ENCODE measurements at regions not wholly inside any gene's neighbourhood (a gene's known extent, or its start where the extent isn't known, plus 50 kb on each side); places are given as distances from the start of the nearest gene placed in this dataset.
"Not testable (repeated sequence)": the region's sequence is repeated elsewhere in the genome, so short reads cannot be mapped to it uniquely, and the experiment has no call there.

DNA sequence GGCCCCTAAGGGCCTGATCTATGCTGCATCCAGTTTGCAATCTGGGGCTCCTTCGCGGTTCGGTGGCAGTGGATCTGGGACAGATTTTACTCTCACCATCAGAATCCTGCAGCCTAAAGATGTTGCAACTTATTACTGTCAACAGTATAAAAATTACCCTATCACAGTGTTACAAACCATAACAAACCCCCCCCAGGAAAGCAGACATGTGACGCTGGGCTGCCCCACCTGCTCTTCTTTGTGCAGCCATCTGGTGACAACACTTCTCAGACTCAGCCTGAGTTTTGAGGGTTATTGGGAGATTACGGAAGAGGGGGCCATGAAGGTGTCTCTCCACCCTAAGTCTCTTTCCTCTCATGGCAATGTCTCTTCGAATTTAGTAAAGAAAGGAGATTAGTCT, 1204.2 kb downstream of the RPIA start:
- H3K27me3 ChIP-seq; H3F3A ChIP-seq (ENCODE audit: low read depth); H3K4me3 ChIP-seq; H3K4me1 ChIP-seq; H3K4me1 Mint-ChIP-seq; H4K20me1 ChIP-seq (ENCODE audit: low read depth); H3K9ac ChIP-seq; H3K4me3 Mint-ChIP-seq; H3K9me3 Mint-ChIP-seq; H3K9me3 ChIP-seq (ENCODE audit: low read depth); H3K4me2 ChIP-seq; H3K27ac Mint-ChIP-seq; H3K79me2 ChIP-seq (ENCODE audit: low read depth); H3K27me3 Mint-ChIP-seq (ENCODE audit: insufficient read depth, low read depth); H3K36me3 Mint-ChIP-seq; H3K36me3 ChIP-seq; DNase-seq (ENCODE audit: low spot score); H2AFZ ChIP-seq (replicated peaks); H3K27ac ChIP-seq: not testable (repeated sequence)

DNA sequence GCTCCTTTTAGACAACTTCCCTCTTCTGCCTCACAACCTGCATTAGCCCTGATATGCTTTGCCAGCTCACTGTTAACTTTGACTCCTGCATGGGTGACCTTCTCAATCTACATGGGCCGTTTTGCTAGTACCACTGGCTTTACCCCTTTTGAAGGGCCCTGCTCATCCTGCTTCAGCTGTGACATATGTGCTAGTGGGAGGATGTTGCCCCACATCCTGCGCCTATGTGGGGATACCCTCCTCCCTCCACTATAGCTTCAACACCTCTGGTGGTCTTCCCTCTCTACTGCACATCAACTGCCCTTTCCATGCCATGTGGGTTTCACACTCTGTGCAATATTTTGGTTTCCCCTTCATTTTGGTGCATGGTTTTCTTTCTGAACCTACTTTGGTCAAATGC, 1235.5 kb downstream of the RPIA start:
- not testable (repeated sequence) for H3K36me3 Mint-ChIP-seq; H3K4me3 ChIP-seq; H3K9ac ChIP-seq; H3K27me3 ChIP-seq; H3F3A ChIP-seq (ENCODE audit: low read depth); DNase-seq (ENCODE audit: low spot score); H3K9me3 Mint-ChIP-seq; H3K27ac Mint-ChIP-seq; H4K20me1 ChIP-seq (ENCODE audit: low read depth); H3K4me1 ChIP-seq; H3K27me3 Mint-ChIP-seq (ENCODE audit: insufficient read depth, low read depth); H3K79me2 ChIP-seq (ENCODE audit: low read depth); H3K9me3 ChIP-seq (ENCODE audit: low read depth); H2AFZ ChIP-seq (replicated peaks); H3K4me3 Mint-ChIP-seq; H3K36me3 ChIP-seq; H3K4me2 ChIP-seq; H3K4me1 Mint-ChIP-seq; H3K27ac ChIP-seq

DNA sequence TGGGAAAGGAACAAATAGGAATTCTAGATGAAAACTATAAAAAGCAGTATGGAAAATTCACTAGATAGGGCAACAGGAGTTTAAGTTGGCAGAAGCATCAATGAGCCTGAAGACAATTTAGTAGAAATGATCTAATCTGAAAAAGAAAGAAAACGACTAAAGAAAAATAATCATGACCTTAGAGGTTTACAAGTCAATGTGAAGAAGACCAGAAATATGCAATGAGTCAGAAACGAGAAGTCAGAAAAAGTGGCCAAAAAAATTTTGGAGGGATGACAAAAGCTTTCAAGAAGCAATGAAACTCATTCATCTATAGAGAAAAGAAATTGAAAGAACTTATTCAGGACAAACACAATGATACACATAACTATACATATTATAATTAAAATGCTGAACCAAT, 1244.0 kb downstream of the RPIA start:
- H3K9ac ChIP-seq; H2AFZ ChIP-seq (replicated peaks); H3K36me3 ChIP-seq; H3K27me3 Mint-ChIP-seq (ENCODE audit: insufficient read depth, low read depth); H3K27ac Mint-ChIP-seq; H3K4me1 Mint-ChIP-seq; H3F3A ChIP-seq (ENCODE audit: low read depth); H3K4me1 ChIP-seq; H3K79me2 ChIP-seq (ENCODE audit: low read depth); H3K27ac ChIP-seq; H4K20me1 ChIP-seq (ENCODE audit: low read depth); DNase-seq (ENCODE audit: low spot score); H3K4me3 ChIP-seq; H3K4me3 Mint-ChIP-seq; H3K36me3 Mint-ChIP-seq; H3K4me2 ChIP-seq; H3K9me3 ChIP-seq (ENCODE audit: low read depth); H3K27me3 ChIP-seq; H3K9me3 Mint-ChIP-seq: not testable (repeated sequence)

DNA sequence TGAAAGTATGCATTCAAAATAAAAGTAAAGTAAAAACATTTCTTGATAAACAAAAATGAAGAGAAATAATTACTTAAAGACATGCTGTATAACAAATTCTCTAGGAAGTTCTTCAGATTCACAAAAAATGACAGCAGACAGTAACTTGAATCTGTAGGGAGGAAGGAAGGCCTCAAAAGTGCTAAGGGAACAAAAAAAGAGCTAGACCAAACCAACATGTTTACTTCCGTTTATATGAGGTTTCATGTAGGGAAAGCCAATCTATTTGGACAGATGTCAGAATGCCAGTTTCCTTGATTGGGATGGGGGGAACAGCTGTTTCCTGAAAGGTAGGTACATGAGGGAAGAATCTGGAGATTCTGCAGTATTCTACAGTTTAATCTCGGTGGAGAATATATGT, 1244.5 kb downstream of the RPIA start:
- H3K4me1 ChIP-seq; H3K4me1 Mint-ChIP-seq; H3K9me3 ChIP-seq (ENCODE audit: low read depth); H3K9ac ChIP-seq; H3F3A ChIP-seq (ENCODE audit: low read depth); H3K27me3 ChIP-seq; H2AFZ ChIP-seq (replicated peaks); H3K4me3 Mint-ChIP-seq; H3K36me3 Mint-ChIP-seq; H3K4me2 ChIP-seq; DNase-seq (ENCODE audit: low spot score); H3K4me3 ChIP-seq; H3K27ac ChIP-seq; H3K36me3 ChIP-seq; H3K9me3 Mint-ChIP-seq; H3K27me3 Mint-ChIP-seq (ENCODE audit: insufficient read depth, low read depth); H3K79me2 ChIP-seq (ENCODE audit: low read depth); H4K20me1 ChIP-seq (ENCODE audit: low read depth); H3K27ac Mint-ChIP-seq: not testable (repeated sequence)

DNA sequence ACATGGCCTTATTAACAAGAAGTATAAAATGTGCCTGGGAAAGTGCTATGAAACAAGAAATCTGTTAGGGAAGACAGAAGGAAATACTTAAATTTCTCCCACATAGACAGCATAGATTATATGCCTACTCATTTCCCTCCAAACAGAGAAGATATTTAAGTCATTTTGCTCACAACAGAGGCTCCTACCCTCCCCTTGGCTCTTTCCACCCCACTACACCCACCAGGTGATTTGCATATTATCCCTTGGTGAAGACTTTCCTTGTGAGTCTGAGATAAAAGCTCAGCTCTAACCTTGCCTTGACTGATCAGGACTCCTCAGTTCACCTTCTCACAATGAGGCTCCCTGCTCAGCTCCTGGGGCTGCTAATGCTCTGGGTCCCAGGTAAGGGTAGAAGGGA, 1245.1 kb downstream of the RPIA start:
- not testable (repeated sequence) for H3K36me3 ChIP-seq; H3K9me3 ChIP-seq (ENCODE audit: low read depth); H3K4me3 Mint-ChIP-seq; H3K4me1 Mint-ChIP-seq; H3K27ac ChIP-seq; DNase-seq (ENCODE audit: low spot score); H3K36me3 Mint-ChIP-seq; H2AFZ ChIP-seq (replicated peaks); H3K4me3 ChIP-seq; H3K9ac ChIP-seq; H3K9me3 Mint-ChIP-seq; H3K4me2 ChIP-seq; H3K27ac Mint-ChIP-seq; H3K79me2 ChIP-seq (ENCODE audit: low read depth); H3K27me3 Mint-ChIP-seq (ENCODE audit: insufficient read depth, low read depth); H4K20me1 ChIP-seq (ENCODE audit: low read depth); H3F3A ChIP-seq (ENCODE audit: low read depth); H3K4me1 ChIP-seq; H3K27me3 ChIP-seq

DNA sequence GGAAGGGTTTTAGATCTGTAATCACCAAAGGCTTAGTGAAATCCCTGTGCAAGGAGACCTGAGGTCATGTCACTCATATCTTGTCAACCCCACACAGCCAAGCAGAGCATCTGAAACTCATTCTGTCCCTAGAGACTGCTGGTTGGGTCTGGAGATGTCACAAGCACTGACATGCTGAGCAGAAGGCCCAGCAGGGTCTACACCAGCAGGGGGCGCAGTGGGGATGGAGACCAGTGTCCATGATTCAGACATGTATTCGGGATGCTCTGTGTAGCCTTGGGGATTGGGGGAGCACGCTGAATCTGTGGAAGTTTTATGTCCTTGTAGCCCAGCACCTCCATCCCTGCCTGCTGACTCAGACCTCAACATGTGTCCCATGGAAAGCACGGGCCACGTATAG, 1247.3 kb downstream of the RPIA start:
- not testable (repeated sequence) for H3F3A ChIP-seq (ENCODE audit: low read depth); H3K9ac ChIP-seq; H3K4me2 ChIP-seq; H3K27ac ChIP-seq; H3K36me3 Mint-ChIP-seq; H3K27me3 ChIP-seq; DNase-seq (ENCODE audit: low spot score); H3K27ac Mint-ChIP-seq; H3K36me3 ChIP-seq; H3K4me3 ChIP-seq; H3K9me3 Mint-ChIP-seq; H3K79me2 ChIP-seq (ENCODE audit: low read depth); H4K20me1 ChIP-seq (ENCODE audit: low read depth); H3K4me1 ChIP-seq; H3K27me3 Mint-ChIP-seq (ENCODE audit: insufficient read depth, low read depth); H2AFZ ChIP-seq (replicated peaks); H3K9me3 ChIP-seq (ENCODE audit: low read depth); H3K4me1 Mint-ChIP-seq; H3K4me3 Mint-ChIP-seq

DNA sequence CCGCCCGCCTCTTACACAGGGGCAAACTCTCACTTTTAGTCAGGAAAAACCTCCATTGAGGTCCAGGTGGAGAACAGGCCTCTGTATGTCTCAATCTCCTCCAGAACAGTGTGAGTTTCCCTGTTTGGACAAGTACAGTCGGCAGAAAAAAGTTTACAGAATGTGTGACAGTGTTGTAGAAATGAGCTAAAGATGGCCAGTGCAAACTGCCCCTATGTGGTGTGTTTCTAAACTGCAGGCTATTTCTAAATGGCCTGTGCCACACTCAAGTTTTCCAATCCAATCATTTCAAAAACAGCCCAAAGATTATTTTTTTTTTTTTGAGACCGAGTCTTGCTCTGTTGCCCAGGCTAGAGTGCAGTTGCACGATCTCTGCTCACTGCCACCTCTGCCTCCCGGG, 1252.8 kb downstream of the RPIA start:
- not testable (repeated sequence) for H3F3A ChIP-seq (ENCODE audit: low read depth); H3K4me1 ChIP-seq; H3K27me3 Mint-ChIP-seq (ENCODE audit: insufficient read depth, low read depth); H3K4me3 ChIP-seq; H3K9me3 Mint-ChIP-seq; H2AFZ ChIP-seq (replicated peaks); H3K27ac Mint-ChIP-seq; H3K4me3 Mint-ChIP-seq; H3K79me2 ChIP-seq (ENCODE audit: low read depth); DNase-seq (ENCODE audit: low spot score); H3K27me3 ChIP-seq; H4K20me1 ChIP-seq (ENCODE audit: low read depth); H3K9ac ChIP-seq; H3K36me3 Mint-ChIP-seq; H3K9me3 ChIP-seq (ENCODE audit: low read depth); H3K36me3 ChIP-seq; H3K27ac ChIP-seq; H3K4me2 ChIP-seq; H3K4me1 Mint-ChIP-seq

DNA sequence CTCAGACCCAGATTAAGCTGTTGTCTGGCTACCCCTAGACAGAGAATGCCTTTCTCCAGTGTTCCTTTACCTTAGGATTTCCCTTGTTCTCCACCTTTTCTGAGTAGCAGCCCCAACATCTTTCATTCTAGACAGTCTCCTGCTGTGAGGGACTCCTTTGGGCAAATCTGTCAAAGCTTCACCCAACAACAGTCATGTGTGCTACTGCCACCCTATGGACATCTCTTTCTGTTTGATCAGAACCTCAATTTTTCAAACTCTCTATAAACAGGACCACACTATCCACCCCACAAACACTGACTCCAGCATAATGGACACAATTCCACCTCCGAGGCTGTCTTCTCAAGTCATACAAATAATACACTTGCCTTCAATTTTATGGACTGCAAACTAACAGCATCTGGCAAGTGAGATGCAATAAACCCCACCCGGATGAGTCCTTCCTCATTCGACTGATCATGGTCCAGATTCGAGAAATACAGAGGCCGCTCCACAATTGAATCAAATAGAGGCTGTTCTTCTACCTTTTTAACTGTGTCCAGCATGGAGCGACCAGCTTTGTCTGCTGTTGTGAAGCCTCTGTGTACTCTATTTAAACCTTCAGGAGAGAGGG, 1253.6 kb downstream of the RPIA start:
- H3K36me3 ChIP-seq; H3K9me3 ChIP-seq (ENCODE audit: low read depth); H3K4me3 ChIP-seq; H3K4me2 ChIP-seq; H3K4me1 Mint-ChIP-seq; H3K4me3 Mint-ChIP-seq; H3K9ac ChIP-seq; H3K27ac Mint-ChIP-seq; H3K9me3 Mint-ChIP-seq; H3K27ac ChIP-seq; H3K27me3 ChIP-seq; DNase-seq (ENCODE audit: low spot score); H3K4me1 ChIP-seq; H3K27me3 Mint-ChIP-seq (ENCODE audit: insufficient read depth, low read depth); H3F3A ChIP-seq (ENCODE audit: low read depth); H2AFZ ChIP-seq (replicated peaks); H3K79me2 ChIP-seq (ENCODE audit: low read depth); H3K36me3 Mint-ChIP-seq; H4K20me1 ChIP-seq (ENCODE audit: low read depth): not testable (repeated sequence)
